ENCODE measurements at regions not wholly inside any gene's neighbourhood (a gene's known extent, or its start where the extent isn't known, plus 50 kb on each side); places are given as distances from the start of the nearest gene placed in this dataset.
A peak's percentile ranks its signal among the peaks of the same experiment; 100 is the strongest.

DNA sequence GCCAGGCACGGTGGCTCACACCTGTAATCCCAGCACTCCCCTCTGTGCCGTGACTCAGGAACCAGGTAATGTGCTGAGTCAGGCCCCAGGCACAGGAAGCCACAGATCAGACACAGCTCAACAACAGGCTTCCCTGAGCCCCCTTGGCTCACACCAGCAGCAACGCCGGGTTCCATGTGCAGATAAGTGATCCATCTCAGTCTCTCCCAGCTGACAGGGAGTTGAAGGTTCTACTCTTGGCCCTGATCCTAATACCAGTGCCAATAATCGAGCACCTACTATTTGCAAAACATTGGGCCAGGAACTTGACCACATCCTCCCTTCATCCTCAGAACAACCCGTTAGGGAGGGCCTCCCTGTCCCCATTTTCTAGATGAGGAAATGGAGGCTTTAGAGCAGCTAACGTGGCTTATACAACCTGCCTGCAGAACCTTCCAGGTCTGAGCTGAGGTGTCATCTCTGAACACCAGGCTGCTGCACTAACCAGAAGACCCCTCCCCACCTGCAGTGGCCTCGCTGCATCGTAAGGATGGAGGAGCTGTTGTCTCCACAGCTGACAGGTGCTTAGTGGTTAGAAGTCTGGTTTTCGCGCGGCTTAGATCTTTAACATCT lies 64.8 kb upstream of the AMZ2 start:
- H3K27me3 ChIP-seq (ENCODE audit: control insufficient read depth, insufficient read depth, low read length, poor library complexity, severe bottlenecking) = no peaks in the 10 kb centered on the region
- WGBS, 2 experiments = 84 to 91% methylated on average over 12 of the region's 12 CpGs
- H3K9me3 ChIP-seq (ENCODE audit: control insufficient read depth, low read length) = no peaks in the 10 kb centered on the region
- peaks cover 11% of the 10 kb centered on the region for H3K4me1 ChIP-seq (ENCODE audit: control insufficient read depth, insufficient read depth, low read length)
- no peaks in the 10 kb centered on the region for H3K36me3 ChIP-seq (ENCODE audit: control insufficient read depth, insufficient read depth, low read length)
- H3K27ac ChIP-seq (ENCODE audit: insufficient read depth, low read depth, low read length, poor library complexity, severe bottlenecking) = no peak overlapping the region
- H3K4me3 ChIP-seq (ENCODE audit: insufficient read depth, low read depth, low read length) = no peak overlapping the region

DNA sequence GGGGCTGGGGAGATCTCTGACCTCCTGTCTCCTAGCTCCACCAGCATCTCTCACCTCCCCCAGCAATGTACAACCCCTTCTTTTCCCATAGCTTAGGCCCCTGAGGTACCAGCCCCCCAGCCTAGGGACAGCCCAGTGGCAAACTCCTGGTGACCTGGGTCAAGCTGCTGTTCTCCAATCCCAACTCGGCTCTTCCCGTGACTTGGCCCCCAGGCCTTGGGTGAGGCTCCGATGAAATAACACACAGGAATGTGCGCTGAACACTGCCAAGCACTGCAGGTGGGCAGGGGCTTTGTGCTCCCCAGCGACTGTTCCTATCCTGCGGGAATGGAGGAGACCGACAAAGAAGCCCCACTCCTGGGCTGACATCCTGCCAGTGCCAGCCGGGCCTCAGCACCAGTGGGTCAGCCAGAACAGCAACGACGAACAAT lies 63.7 kb upstream of the AMZ2 start:
- Histone ChIP-seq H3K27ac (ENCODE audit: insufficient read depth, low read depth, low read length, poor library complexity, severe bottlenecking) (no peak overlapping the region), H3K4me3 (ENCODE audit: insufficient read depth, low read depth, low read length) (no peak overlapping the region), H3K4me1 (ENCODE audit: control insufficient read depth, insufficient read depth, low read length) (peaks cover 11% of the 10 kb centered on the region), H3K9me3 (ENCODE audit: control insufficient read depth, low read length) (no peaks in the 10 kb centered on the region), H3K27me3 (ENCODE audit: control insufficient read depth, insufficient read depth, low read length, poor library complexity, severe bottlenecking) (no peaks in the 10 kb centered on the region), H3K36me3 (ENCODE audit: control insufficient read depth, insufficient read depth, low read length) (no peaks in the 10 kb centered on the region)
- 45 to 47% methylated on average over 10 of the region's 10 CpGs for WGBS, 2 experiments

DNA sequence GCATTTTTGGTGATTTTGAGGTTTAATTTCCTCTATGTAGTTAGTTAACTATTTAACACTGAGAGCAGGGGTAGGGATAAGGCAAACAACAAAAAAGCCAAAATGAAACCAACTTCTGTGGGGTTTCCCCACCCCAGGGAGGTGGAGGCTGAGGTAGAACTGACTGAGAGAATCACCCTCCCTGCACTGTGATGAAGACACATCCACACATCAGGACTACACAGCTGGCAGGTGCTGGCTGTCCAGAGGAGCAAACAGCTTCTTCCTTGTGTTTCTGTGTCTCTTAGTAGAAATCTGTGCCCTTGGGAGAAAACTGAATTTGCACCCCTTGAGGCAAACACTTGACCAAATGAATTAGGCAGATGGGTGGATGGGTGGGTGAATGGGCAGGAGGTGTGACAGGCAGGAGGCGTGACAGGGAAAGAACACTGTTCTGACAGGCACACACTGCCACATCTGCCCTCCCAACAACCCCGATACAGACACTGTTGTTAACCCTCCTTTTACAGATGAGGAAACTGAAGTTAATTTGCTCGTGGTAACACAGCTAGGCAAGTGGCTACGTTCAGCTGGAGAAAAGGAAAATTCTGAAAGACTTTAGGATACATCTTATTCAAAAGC lies 62.9 kb upstream of the AMZ2 start:
- H3K4me3 ChIP-seq (ENCODE audit: insufficient read depth, low read depth, low read length) = no peak overlapping the region
- no peaks in the 10 kb centered on the region for H3K27me3 ChIP-seq (ENCODE audit: control insufficient read depth, insufficient read depth, low read length, poor library complexity, severe bottlenecking)
- 85 to 88% methylated on average over 4 of the region's 4 CpGs for WGBS, 2 experiments
- no peaks in the 10 kb centered on the region for H3K9me3 ChIP-seq (ENCODE audit: control insufficient read depth, low read length)
- no peak overlapping the region for H3K27ac ChIP-seq (ENCODE audit: insufficient read depth, low read depth, low read length, poor library complexity, severe bottlenecking)
- H3K4me1 ChIP-seq (ENCODE audit: control insufficient read depth, insufficient read depth, low read length) = peaks cover 11% of the 10 kb centered on the region
- H3K36me3 ChIP-seq (ENCODE audit: control insufficient read depth, insufficient read depth, low read length) = no peaks in the 10 kb centered on the region

DNA sequence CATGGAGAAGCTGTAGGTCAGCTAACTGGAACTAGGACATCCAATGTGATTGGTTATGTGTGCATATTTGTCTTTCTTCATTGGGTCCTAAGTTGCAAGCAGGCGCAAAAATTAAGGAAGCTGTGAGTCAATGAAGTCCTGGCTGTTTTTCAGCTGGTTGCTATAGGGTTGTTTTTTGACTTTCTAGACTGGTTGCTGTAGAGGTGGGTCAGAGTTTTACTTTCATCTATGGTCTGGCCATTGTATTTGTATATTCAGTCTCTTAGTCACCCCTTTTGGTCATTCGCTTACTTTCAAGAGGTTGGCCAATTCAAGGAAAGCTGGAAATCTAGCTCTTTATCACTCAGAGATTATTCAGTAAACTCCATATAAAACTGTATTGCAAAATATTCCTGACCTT lies 62.0 kb upstream of the AMZ2 start:
- H3K27ac ChIP-seq (ENCODE audit: insufficient read depth, low read depth, low read length, poor library complexity, severe bottlenecking) = no peak overlapping the region
- no peak overlapping the region for H3K4me3 ChIP-seq (ENCODE audit: insufficient read depth, low read depth, low read length)
- 95 to 96% methylated on average over 2 of the region's 2 CpGs for WGBS, 2 experiments
- no peaks in the 10 kb centered on the region for H3K36me3 ChIP-seq (ENCODE audit: control insufficient read depth, insufficient read depth, low read length)
- H3K9me3 ChIP-seq (ENCODE audit: control insufficient read depth, low read length) = no peaks in the 10 kb centered on the region
- H3K27me3 ChIP-seq (ENCODE audit: control insufficient read depth, insufficient read depth, low read length, poor library complexity, severe bottlenecking) = no peaks in the 10 kb centered on the region
- peaks cover 11% of the 10 kb centered on the region for H3K4me1 ChIP-seq (ENCODE audit: control insufficient read depth, insufficient read depth, low read length)

DNA sequence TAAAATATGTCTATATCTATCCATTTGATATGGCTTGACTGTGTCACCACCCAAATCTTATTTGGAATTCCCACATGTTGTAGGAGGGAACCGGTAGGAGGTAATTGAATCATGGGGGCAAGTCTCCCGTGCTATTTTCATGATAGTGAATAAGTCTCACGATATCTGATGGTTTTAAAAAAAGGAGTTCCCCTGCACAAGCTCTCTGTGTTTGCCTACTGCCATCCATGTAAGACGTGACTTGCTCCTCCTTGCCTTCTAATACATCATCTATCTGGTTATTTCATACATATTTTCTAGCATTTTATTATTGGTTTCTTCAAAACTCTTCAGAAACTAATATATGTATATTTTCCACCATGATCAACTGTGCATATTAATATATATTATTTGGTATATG lies 57.3 kb upstream of the AMZ2 start:
- Histone ChIP-seq H3K9me3 (ENCODE audit: control insufficient read depth, low read length) (no peaks in the 10 kb centered on the region), H3K4me1 (ENCODE audit: control insufficient read depth, insufficient read depth, low read length) (no peaks in the 10 kb centered on the region), H3K4me3 (ENCODE audit: insufficient read depth, low read depth, low read length) (no peak overlapping the region), H3K27ac (ENCODE audit: insufficient read depth, low read depth, low read length, poor library complexity, severe bottlenecking) (no peak overlapping the region), H3K36me3 (ENCODE audit: control insufficient read depth, insufficient read depth, low read length) (no peaks in the 10 kb centered on the region), H3K27me3 (ENCODE audit: control insufficient read depth, insufficient read depth, low read length, poor library complexity, severe bottlenecking) (peaks cover 41% of the 10 kb centered on the region)
- 86 to 89% methylated on average over 4 of the region's 4 CpGs for WGBS, 2 experiments

DNA sequence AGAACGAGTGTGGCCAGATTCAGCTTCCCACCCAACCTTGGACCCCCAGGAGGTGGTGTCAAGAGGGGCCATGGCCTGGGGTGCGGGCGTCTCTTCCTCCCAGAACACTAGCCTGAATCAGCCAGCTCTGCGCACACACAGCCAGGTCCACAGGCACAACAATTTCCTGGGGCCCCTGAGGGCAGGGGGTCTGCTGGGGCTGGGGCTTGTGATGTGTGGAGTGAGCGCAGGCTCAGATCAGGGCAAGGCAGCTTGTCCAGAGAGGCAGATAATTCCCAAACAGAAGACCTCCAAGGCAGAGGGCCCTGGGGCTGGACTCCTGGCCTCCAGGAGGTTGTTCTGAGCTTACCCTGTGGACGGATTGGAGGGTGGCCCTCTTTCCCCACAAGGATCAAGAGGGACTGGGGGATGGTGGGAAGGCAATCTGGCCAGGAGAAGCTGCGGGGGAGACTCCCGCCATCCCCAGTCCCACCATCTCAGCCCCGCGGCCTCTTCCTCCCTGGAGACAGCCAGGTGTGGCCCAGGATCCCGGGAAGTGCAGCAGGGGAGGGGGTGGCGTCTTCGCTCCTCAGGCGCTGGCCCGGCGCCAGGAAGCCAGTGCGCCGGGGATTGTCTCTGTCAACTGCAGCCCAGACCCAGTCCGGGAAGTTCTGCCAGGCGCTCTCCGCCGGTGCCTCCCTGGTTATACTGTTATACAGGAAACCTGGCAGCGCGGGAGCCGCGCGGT lies 52.0 kb upstream of the AMZ2 start:
- Histone ChIP-seq H3K4me1 (ENCODE audit: control insufficient read depth, insufficient read depth, low read length) (peaks cover 5% of the 10 kb centered on the region), H3K9me3 (ENCODE audit: control insufficient read depth, low read length) (no peaks in the 10 kb centered on the region), H3K36me3 (ENCODE audit: control insufficient read depth, insufficient read depth, low read length) (no peaks in the 10 kb centered on the region), H3K27me3 (ENCODE audit: control insufficient read depth, insufficient read depth, low read length, poor library complexity, severe bottlenecking) (peaks cover 95% of the 10 kb centered on the region), H3K4me3 (ENCODE audit: insufficient read depth, low read depth, low read length) (peak overlapping the region; percentile 5), H3K27ac (ENCODE audit: insufficient read depth, low read depth, low read length, poor library complexity, severe bottlenecking) (no peak overlapping the region)
- 11 to 12% methylated on average over 27 of the region's 27 CpGs for WGBS, 2 experiments

DNA sequence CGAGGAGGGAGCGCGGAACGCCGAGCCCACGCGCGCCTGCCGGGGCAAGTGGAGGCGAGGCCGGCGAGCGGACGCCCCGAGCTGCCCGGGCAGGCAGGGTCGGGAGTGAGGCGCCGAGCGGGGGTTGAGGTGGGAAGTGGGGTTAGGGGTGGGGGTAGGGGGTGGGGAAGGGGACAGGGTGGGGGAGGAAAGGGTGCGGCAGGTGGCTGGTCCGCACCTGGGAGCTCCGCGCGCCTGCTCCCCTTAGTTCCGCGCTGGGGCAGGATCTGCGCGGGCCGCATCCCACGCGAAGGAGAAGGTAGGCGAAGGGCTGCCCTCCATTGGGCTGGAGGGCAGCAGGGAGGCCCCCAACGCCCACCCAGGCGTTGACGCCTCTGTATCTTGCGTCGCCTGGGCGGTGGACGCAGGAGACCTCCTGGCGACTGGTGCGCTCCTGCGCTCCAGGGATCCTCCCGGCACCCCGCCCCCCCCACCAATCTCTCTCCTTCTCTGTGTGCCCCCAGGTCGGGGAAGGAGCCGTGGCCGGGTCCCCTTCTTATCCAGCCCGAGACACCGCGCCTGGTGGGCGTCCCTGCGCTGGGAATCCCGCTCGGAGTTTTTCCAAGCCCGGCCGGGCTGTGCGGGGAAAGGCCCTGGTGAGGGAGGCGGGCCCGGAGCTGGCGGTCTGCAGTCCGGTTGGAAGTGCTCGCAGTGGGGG lies 51.3 kb upstream of the AMZ2 start:
- 1% methylated on average over 60 to 62 of the region's 63 CpGs for WGBS, 2 experiments
- no peaks in the 10 kb centered on the region for H3K36me3 ChIP-seq (ENCODE audit: control insufficient read depth, insufficient read depth, low read length)
- no peak overlapping the region for H3K27ac ChIP-seq (ENCODE audit: insufficient read depth, low read depth, low read length, poor library complexity, severe bottlenecking)
- H3K9me3 ChIP-seq (ENCODE audit: control insufficient read depth, low read length) = no peaks in the 10 kb centered on the region
- H3K27me3 ChIP-seq (ENCODE audit: control insufficient read depth, insufficient read depth, low read length, poor library complexity, severe bottlenecking) = peaks cover 100% of the 10 kb centered on the region
- peaks cover 5% of the 10 kb centered on the region for H3K4me1 ChIP-seq (ENCODE audit: control insufficient read depth, insufficient read depth, low read length)
- H3K4me3 ChIP-seq (ENCODE audit: insufficient read depth, low read depth, low read length) = peak overlapping the region; percentile 5

DNA sequence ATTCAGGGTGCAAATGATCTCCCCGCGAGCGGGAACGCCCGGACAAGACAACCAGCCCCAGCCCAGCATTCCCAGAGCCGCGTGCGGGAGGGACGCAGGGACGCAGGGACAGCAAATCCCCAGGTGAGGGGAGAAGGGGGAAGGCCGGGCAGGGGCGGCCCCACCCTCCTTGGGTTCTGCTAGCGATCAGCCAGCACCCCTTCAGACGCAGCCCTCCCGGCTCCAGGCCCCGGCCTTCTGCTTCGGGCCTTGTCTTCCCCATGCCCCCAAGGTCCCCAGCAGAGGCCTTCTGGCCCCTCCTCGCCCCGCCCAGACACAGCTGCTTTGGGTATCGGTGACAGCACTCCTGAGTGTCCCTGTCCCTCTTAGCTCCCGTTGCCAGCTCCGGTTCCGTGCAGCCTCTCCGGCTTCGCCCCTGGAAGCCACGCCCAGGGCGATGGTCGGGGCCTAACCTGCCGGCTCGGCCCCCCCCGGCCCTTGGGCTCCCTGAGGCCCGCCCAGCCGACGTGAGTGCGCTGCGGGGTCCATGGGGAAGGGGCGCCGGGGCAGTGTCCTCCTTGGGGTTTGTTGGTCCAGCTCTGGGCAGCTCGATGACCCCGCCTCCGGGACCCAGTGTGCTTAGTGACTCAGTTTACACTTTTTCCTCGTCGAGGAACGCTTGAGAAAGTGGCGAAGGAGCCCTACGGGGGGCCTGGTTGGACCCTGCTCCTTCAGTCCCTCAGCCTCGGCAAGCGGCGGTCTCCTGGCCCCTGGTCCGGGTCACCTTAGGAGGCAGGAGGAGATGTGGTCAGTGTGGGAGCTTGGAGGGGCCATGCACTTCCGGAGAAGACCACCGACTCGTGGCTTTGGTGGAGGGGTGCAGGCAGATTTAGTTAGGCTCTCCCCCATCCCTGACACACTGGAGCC lies 50.5 kb upstream of the AMZ2 start:
- no peaks in the 10 kb centered on the region for H3K36me3 ChIP-seq (ENCODE audit: control insufficient read depth, insufficient read depth, low read length)
- H3K4me1 ChIP-seq (ENCODE audit: control insufficient read depth, insufficient read depth, low read length) = peaks cover 5% of the 10 kb centered on the region
- no peaks in the 10 kb centered on the region for H3K9me3 ChIP-seq (ENCODE audit: control insufficient read depth, low read length)
- WGBS, 2 experiments = 2 to 3% methylated on average over 53 of the region's 53 CpGs
- peaks cover 100% of the 10 kb centered on the region for H3K27me3 ChIP-seq (ENCODE audit: control insufficient read depth, insufficient read depth, low read length, poor library complexity, severe bottlenecking)
- peak overlapping the region; percentile 0 for H3K4me3 ChIP-seq (ENCODE audit: insufficient read depth, low read depth, low read length)
- no peak overlapping the region for H3K27ac ChIP-seq (ENCODE audit: insufficient read depth, low read depth, low read length, poor library complexity, severe bottlenecking)

DNA sequence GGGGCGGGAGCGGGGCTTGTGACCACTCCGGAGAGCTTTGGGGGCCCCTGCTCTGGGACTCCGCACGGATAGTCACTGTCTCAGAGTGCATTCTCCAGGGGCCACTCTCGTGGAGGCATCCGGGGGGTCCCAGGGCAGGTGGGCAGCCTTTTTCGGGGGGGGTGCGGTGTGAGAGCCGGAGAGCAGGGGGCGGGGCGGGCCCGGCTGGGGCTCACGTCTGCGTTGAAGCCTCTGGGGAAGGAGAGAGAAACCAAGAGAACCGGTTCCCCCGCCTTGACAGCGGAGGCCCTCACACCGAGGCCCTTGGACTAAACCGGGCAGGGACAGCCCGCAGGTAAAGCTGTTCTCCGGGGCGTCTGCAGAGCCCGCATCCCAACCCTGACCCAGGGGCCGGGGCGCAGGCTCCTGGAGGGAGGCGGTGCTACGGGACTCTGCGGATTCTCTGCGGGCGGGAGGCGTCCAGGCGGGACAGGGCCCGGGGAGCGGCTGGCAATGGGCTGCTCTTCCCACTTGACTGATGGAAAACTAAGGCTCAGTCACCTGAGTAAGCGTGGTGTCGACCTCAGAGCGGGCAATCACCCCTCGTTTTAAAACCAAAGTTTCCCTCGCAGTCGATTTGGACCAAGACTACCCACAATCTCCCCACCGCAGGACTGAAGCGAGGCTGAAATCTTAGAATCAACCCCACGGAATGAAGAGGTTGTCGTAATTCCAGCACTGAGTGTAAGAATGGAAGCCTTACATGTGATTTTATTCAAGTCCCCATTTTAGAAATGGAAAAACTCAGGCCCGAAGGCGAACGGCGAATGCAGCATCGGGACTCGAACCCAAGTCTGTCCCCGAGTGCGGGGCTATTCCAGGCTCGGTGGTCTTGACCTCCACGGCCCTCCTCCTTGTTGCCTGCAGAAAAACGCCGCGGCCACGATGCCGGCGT lies 49.6 kb upstream of the AMZ2 start:
- no peaks in the 10 kb centered on the region for H3K9me3 ChIP-seq (ENCODE audit: control insufficient read depth, low read length)

More for the DNA sequence above, 49.6 kb upstream of the AMZ2 start:
- peaks cover 5% of the 10 kb centered on the region for H3K4me1 ChIP-seq (ENCODE audit: control insufficient read depth, insufficient read depth, low read length)
- peaks cover 100% of the 10 kb centered on the region for H3K27me3 ChIP-seq (ENCODE audit: control insufficient read depth, insufficient read depth, low read length, poor library complexity, severe bottlenecking)
- 11 to 13% methylated on average over 61 of the region's 61 CpGs for WGBS, 2 experiments
- H3K4me3 ChIP-seq (ENCODE audit: insufficient read depth, low read depth, low read length) = no peak overlapping the region
- H3K36me3 ChIP-seq (ENCODE audit: control insufficient read depth, insufficient read depth, low read length) = no peaks in the 10 kb centered on the region
- H3K27ac ChIP-seq (ENCODE audit: insufficient read depth, low read depth, low read length, poor library complexity, severe bottlenecking) = no peak overlapping the region

All from ectodermal cell (in vitro differentiated cells).